ENCODE measurements at regions not wholly inside any gene's neighbourhood (a gene's known extent, or its start where the extent isn't known, plus 50 kb on each side); places are given as distances from the start of the nearest gene placed in this dataset.

- Mint-ChIP-seq H3K27ac (no peak overlapping the region), H3K36me3 (ENCODE audit: insufficient read depth in 2 of 2) (no peaks in the 10 kb centered on the region), H3K4me1 (ENCODE audit: low read depth) (no peaks in the 10 kb centered on the region), H3K27me3 (ENCODE audit: low read depth) (no peaks in the 10 kb centered on the region), H3K4me3 (no peak overlapping the region), H3K9me3 (peaks cover 2 to 4% of the 10 kb centered on the region in 2 donors)
- DNase-seq (no peak), ATAC-seq (replicated peaks in 1 of 2) (no peak)
Measured at GRCh38 chr17:72434991-72435618, 314.3 kb downstream of the SOX9 start.

GRCh38 chr17:72438783-72439182 is 318.0 kb downstream of the SOX9 start:
- H3K4me1 Mint-ChIP-seq (ENCODE audit: low read depth), result no peaks in the 10 kb centered on the region

GRCh38 chr17:72439893-72440502 is 319.2 kb downstream of the SOX9 start:
- H3K4me1 Mint-ChIP-seq (ENCODE audit: low read depth), result no peaks in the 10 kb centered on the region
- no peak overlapping the region for H3K4me3 Mint-ChIP-seq
- peaks cover 2 to 7% of the 10 kb centered on the region in 2 donors for H3K9me3 Mint-ChIP-seq
- H3K27me3 Mint-ChIP-seq (ENCODE audit: low read depth), result no peaks in the 10 kb centered on the region
- ATAC-seq (replicated peaks in 1 of 2) (no peak), DNase-seq (no peak)
- H3K36me3 Mint-ChIP-seq (ENCODE audit: insufficient read depth in 2 of 2), result no peaks in the 10 kb centered on the region
- H3K27ac Mint-ChIP-seq, result no peak overlapping the region

More at GRCh38 chr17:72438783-72439182, 318.0 kb downstream of the SOX9 start:
- H3K4me3 Mint-ChIP-seq, result no peak overlapping the region
- H3K27me3 Mint-ChIP-seq (ENCODE audit: low read depth), result no peaks in the 10 kb centered on the region
- peaks cover 2 to 7% of the 10 kb centered on the region in 2 donors for H3K9me3 Mint-ChIP-seq
- no peaks in the 10 kb centered on the region for H3K36me3 Mint-ChIP-seq (ENCODE audit: insufficient read depth in 2 of 2)
- DNase-seq, result no peak
- H3K27ac Mint-ChIP-seq, result no peak overlapping the region
- ATAC-seq (replicated peaks in 1 of 2), result no peak

- H3K9me3 Mint-ChIP-seq, result peaks cover 2 to 7% of the 10 kb centered on the region in 2 donors
- H3K27ac Mint-ChIP-seq, result no peak overlapping the region
- H3K4me3 Mint-ChIP-seq, result no peak overlapping the region
- no peak for ATAC-seq (replicated peaks in 1 of 2)
- H3K4me1 Mint-ChIP-seq (ENCODE audit: low read depth), result no peaks in the 10 kb centered on the region
- no peaks in the 10 kb centered on the region for H3K27me3 Mint-ChIP-seq (ENCODE audit: low read depth)
- H3K36me3 Mint-ChIP-seq (ENCODE audit: insufficient read depth in 2 of 2), result no peaks in the 10 kb centered on the region
- no peak for DNase-seq
Measured at GRCh38 chr17:72440961-72441360, 320.1 kb downstream of the SOX9 start.

- DNase-seq (no peak), ATAC-seq (replicated peaks in 1 of 2) (no peak)
- Mint-ChIP-seq H3K27me3 (ENCODE audit: low read depth) (no peaks in the 10 kb centered on the region), H3K9me3 (peaks cover 2 to 7% of the 10 kb centered on the region in 2 donors), H3K27ac (no peak overlapping the region), H3K4me3 (no peak overlapping the region), H3K36me3 (ENCODE audit: insufficient read depth in 2 of 2) (no peaks in the 10 kb centered on the region), H3K4me1 (ENCODE audit: low read depth) (no peaks in the 10 kb centered on the region)
Measured at GRCh38 chr17:72441909-72442308, 321.1 kb downstream of the SOX9 start.

- Mint-ChIP-seq H3K4me1 (ENCODE audit: low read depth) (no peaks in the 10 kb centered on the region), H3K27me3 (ENCODE audit: low read depth) (no peaks in the 10 kb centered on the region), H3K27ac (no peak overlapping the region), H3K4me3 (no peak overlapping the region), H3K9me3 (peaks cover 2 to 6% of the 10 kb centered on the region in 2 donors), H3K36me3 (ENCODE audit: insufficient read depth in 2 of 2) (no peaks in the 10 kb centered on the region)
- ATAC-seq (replicated peaks in 1 of 2) (no peak), DNase-seq (no peak)
Measured at GRCh38 chr17:72444517-72445054, 323.8 kb downstream of the SOX9 start.

- Mint-ChIP-seq H3K27ac (no peak overlapping the region), H3K27me3 (ENCODE audit: low read depth) (no peaks in the 10 kb centered on the region), H3K4me3 (no peak overlapping the region), H3K36me3 (ENCODE audit: insufficient read depth in 2 of 2) (no peaks in the 10 kb centered on the region), H3K9me3 (peaks cover 0 to 3% of the 10 kb centered on the region in 2 donors), H3K4me1 (ENCODE audit: low read depth) (no peaks in the 10 kb centered on the region)
- DNase-seq (no peak), ATAC-seq (replicated peaks in 1 of 2) (no peak)
Measured at GRCh38 chr17:72445055-72445991, 324.5 kb downstream of the SOX9 start.

- H3K9me3 Mint-ChIP-seq, result no peaks in the 10 kb centered on the region
- no peaks in the 10 kb centered on the region for H3K27me3 Mint-ChIP-seq (ENCODE audit: low read depth)
- DNase-seq (no peak), ATAC-seq (replicated peaks in 1 of 2) (no peak)
- H3K27ac Mint-ChIP-seq, result no peak overlapping the region
- H3K4me3 Mint-ChIP-seq, result no peak overlapping the region
- H3K36me3 Mint-ChIP-seq (ENCODE audit: insufficient read depth in 2 of 2), result no peaks in the 10 kb centered on the region
- H3K4me1 Mint-ChIP-seq (ENCODE audit: low read depth), result no peaks in the 10 kb centered on the region
Measured at GRCh38 chr17:72446118-72446517, 325.3 kb downstream of the SOX9 start.

GRCh38 chr17:72446525-72447250 is 325.9 kb downstream of the SOX9 start:
- no peak overlapping the region for H3K4me3 Mint-ChIP-seq
- no peaks in the 10 kb centered on the region for H3K27me3 Mint-ChIP-seq (ENCODE audit: low read depth)
- H3K4me1 Mint-ChIP-seq (ENCODE audit: low read depth), result no peaks in the 10 kb centered on the region
- no peak for ATAC-seq (replicated peaks in 1 of 2)
- no peaks in the 10 kb centered on the region for H3K9me3 Mint-ChIP-seq
- no peak overlapping the region for H3K27ac Mint-ChIP-seq
- no peak for DNase-seq
- H3K36me3 Mint-ChIP-seq (ENCODE audit: insufficient read depth in 2 of 2), result no peaks in the 10 kb centered on the region

- DNase-seq (no peak), ATAC-seq (replicated peaks in 1 of 2) (no peak)
- Mint-ChIP-seq H3K27ac (no peak overlapping the region), H3K4me1 (ENCODE audit: low read depth) (no peaks in the 10 kb centered on the region), H3K9me3 (no peaks in the 10 kb centered on the region), H3K4me3 (no peak overlapping the region), H3K36me3 (ENCODE audit: insufficient read depth in 2 of 2) (no peaks in the 10 kb centered on the region), H3K27me3 (ENCODE audit: low read depth) (no peaks in the 10 kb centered on the region)
Measured at GRCh38 chr17:72447251-72447640, 326.4 kb downstream of the SOX9 start.

- ATAC-seq (replicated peaks in 1 of 2) (no peak), DNase-seq (no peak)
- no peaks in the 10 kb centered on the region for H3K27me3 Mint-ChIP-seq (ENCODE audit: low read depth)
- no peak overlapping the region for H3K27ac Mint-ChIP-seq
- no peaks in the 10 kb centered on the region for H3K9me3 Mint-ChIP-seq
- H3K4me1 Mint-ChIP-seq (ENCODE audit: low read depth), result no peaks in the 10 kb centered on the region
- H3K36me3 Mint-ChIP-seq (ENCODE audit: insufficient read depth in 2 of 2), result no peaks in the 10 kb centered on the region
- H3K4me3 Mint-ChIP-seq, result no peak overlapping the region
Measured at GRCh38 chr17:72448019-72448418, 327.2 kb downstream of the SOX9 start.

GRCh38 chr17:72452286-72453173 is 331.7 kb downstream of the SOX9 start:
- Mint-ChIP-seq H3K9me3 (no peaks in the 10 kb centered on the region), H3K36me3 (ENCODE audit: insufficient read depth in 2 of 2) (no peaks in the 10 kb centered on the region), H3K27ac (no peak overlapping the region), H3K27me3 (ENCODE audit: low read depth) (no peaks in the 10 kb centered on the region), H3K4me1 (ENCODE audit: low read depth) (no peaks in the 10 kb centered on the region), H3K4me3 (no peak overlapping the region)
- no peak for ATAC-seq (replicated peaks in 1 of 2)
- DNase-seq, result no peak
